Coronary artery (tissue), 2 donors: ENCODE measurements at regions not wholly inside any gene's neighbourhood (a gene's known extent, or its start where the extent isn't known, plus 50 kb on each side); places are given as distances from the start of the nearest gene placed in this dataset.

Source experiments
- DNase-seq: peaks from one replicate; pipeline ENCODE4 v3.0.0-alpha.2; 2017; ENCODE audit warnings: low spot score
- H3K27ac ChIP-seq, 2 donors: fragments of 200-600 bp; sonication (generic); one replicate each; pipeline ENCODE4 v1.5.1; 2016 to 2019
- H3K4me3 ChIP-seq: fragments of 200-600 bp; sonication (generic); 2 replicates; pipeline ENCODE4 v1.5.1; 2016; ENCODE audit warnings: mild to moderate bottlenecking, moderate library complexity
- CTCF ChIP-seq: fragments of 200-600 bp; sonication (generic); IDR thresholded peaks from one replicate; pipeline ENCODE4 v1.5.1; 2019; ENCODE audit warnings: antibody characterized with exemption

GRCh38 chr17:77874303-77875050 is 84.0 kb upstream of the TNRC6C start:
- Histone ChIP-seq H3K4me3 (no peak overlapping the region), H3K27ac (peak overlapping the region in 1 of 2 donors; percentile 28)
- DNase-seq, result no peak
- TF ChIP-seq CTCF, result no peak

GRCh38 chr17:77875051-77875780 is 83.3 kb upstream of the TNRC6C start:
- DNase-seq, result no peak
- Histone ChIP-seq H3K27ac (peak overlapping the region in 1 of 2 donors; percentile 28), H3K4me3 (no peak overlapping the region)
- no peak for TF ChIP-seq CTCF

GRCh38 chr17:77875881-77876509 is 82.5 kb upstream of the TNRC6C start:
- no peak overlapping the region for H3K27ac ChIP-seq

GRCh38 chr17:77877036-77877435 is 81.5 kb upstream of the TNRC6C start:
- no peak for TF ChIP-seq CTCF
- no peak overlapping the region for H3K4me3 ChIP-seq
- DNase-seq, result no peak
- no peak overlapping the region for H3K27ac ChIP-seq

More at GRCh38 chr17:77875881-77876509, 82.5 kb upstream of the TNRC6C start:
- DNase-seq, result no peak
- TF ChIP-seq CTCF, result no peak
- H3K4me3 ChIP-seq, result no peak overlapping the region

- no peak for TF ChIP-seq CTCF
- no peak overlapping the region for H3K4me3 ChIP-seq
- DNase-seq, result no peak
- H3K27ac ChIP-seq, result no peak overlapping the region
Measured at GRCh38 chr17:77877646-77878355, 80.7 kb upstream of the TNRC6C start.

GRCh38 chr17:77879226-77879895 is 79.1 kb upstream of the TNRC6C start:
- Histone ChIP-seq H3K27ac (no peak overlapping the region), H3K4me3 (no peak overlapping the region)
- no peak for TF ChIP-seq CTCF
- no peak for DNase-seq
